Stimulated activated CD4-positive, alpha-beta T cell treated with anti-CD3 and anti-CD28 coated beads, Interleukin-2, amount 100 ng/mL, for 48 hours (primary cell): ENCODE measurements at regions not wholly inside any gene's neighbourhood (a gene's known extent, or its start where the extent isn't known, plus 50 kb on each side); places are given as distances from the start of the nearest gene placed in this dataset.

Source experiments
- DNase-seq, 2 donors: peaks; one replicate each; pipeline ENCODE4 v3.0.0-alpha.2; 2020

DNA sequence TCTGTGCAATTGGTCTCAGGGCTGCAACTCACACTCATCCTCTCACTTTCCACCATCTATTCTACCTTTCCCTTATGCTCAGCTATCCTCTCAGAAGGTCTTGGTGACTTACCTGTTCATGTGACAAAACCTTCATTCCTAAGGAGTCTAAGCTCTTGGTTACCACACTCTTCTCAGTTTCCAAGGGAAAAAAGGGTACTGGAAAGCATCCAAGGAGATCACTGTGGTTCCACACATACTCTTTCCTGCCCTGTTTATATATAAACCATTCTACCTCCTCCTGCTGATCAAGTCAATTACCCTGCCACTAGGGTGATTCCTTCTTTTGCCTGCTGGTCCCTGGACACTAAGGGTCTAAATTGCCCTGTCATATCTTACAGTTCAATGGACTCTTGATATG is 57.2 kb upstream of the MAML3 start:
- DNase-seq, result no peak

DNA sequence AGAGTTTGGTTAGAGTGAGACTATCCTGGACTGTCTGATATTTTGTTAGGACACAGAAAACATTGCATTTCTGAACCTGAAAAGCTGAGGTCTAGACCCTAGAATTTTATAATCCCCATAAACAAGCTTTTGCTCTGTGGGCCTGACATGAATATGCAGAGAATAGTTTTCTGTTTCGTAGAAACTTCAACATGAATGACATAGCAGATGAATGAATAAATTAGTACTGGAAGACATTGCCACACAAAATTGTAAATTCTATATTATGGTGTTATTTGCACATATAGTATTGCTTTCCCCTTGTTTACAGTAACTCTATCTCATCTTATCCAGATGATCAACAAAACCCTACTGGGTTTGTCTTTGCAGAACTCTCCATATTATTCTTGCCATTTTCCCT is 54.9 kb upstream of the MAML3 start:
- no peak for DNase-seq
